ENCODE measurements at regions not wholly inside any gene's neighbourhood (a gene's known extent, or its start where the extent isn't known, plus 50 kb on each side); places are given as distances from the start of the nearest gene placed in this dataset.

GRCh38 chr4:122309988-122310626 lies 68.7 kb upstream of the ADAD1 start:
- no peak for DNase-seq

- no peak for DNase-seq
These were observed 65.7 kb upstream of the ADAD1 start for GRCh38 chr4:122313006-122313646.

- no peak for DNase-seq
These were observed 51.9 kb upstream of the ADAD1 start for GRCh38 chr4:122326908-122327307.

- no peak for DNase-seq
These were observed 49.9 kb upstream of the ADAD1 start for GRCh38 chr4:122328893-122329292.
